GM23338 (cell line): ENCODE measurements at regions not wholly inside any gene's neighbourhood (a gene's known extent, or its start where the extent isn't known, plus 50 kb on each side); places are given as distances from the start of the nearest gene placed in this dataset.

Experiments used
- ATAC-seq: fragments of 200-7000 bp; cut with Tn5 transposase; 3 replicates; pipeline ENCODE4 v1.9.1; 2020
- DNase-seq: peaks from one replicate; pipeline ENCODE4 v3.0.0-alpha.2; 2015; ENCODE audit warnings: low spot score
- H2AFZ ChIP-seq: fragments of 200-600 bp; sonication (generic); 2 replicates; pipeline ENCODE4 v1.8.0; 2016; ENCODE audit warnings: antibody characterized with exemption, mild to moderate bottlenecking, moderate library complexity
- H3F3A ChIP-seq: fragments of 200-600 bp; sonication (generic); replicated peaks from 2 replicates; pipeline ENCODE4 v1.8.0; 2017; ENCODE audit warnings: antibody characterized with exemption, mixed run types, low read depth
- H3K27ac ChIP-seq: fragments of 200-600 bp; sonication (generic); 2 replicates; pipeline ENCODE4 v1.6.1; 2016; ENCODE audit warnings: low read depth
- H3K27me3 ChIP-seq: fragments of 200-600 bp; sonication (generic); 2 replicates; pipeline ENCODE4 v1.8.0; 2016; ENCODE audit warnings: mild to moderate bottlenecking, mixed run types, moderate library complexity; ENCODE audit not compliant: insufficient read depth
- H3K36me3 ChIP-seq: fragments of 200-600 bp; sonication (generic); 2 replicates; pipeline ENCODE4 v1.8.0; 2016; ENCODE audit warnings: mild to moderate bottlenecking; ENCODE audit not compliant: insufficient read depth
- H3K4me1 ChIP-seq: fragments of 200-600 bp; sonication (generic); 2 replicates; pipeline ENCODE4 v1.8.0; 2016; ENCODE audit warnings: mild to moderate bottlenecking, moderate library complexity; ENCODE audit not compliant: insufficient read depth
- H3K4me2 ChIP-seq: fragments of 200-600 bp; sonication (generic); 2 replicates; pipeline ENCODE4 v1.7.1; 2017; ENCODE audit warnings: mixed run types
- H3K4me3 ChIP-seq: fragments of 200-600 bp; sonication (generic); 2 replicates; pipeline ENCODE4 v1.6.1; 2016; ENCODE audit warnings: mixed run types
- H3K79me2 ChIP-seq: fragments of 200-600 bp; sonication (generic); replicated peaks from 2 replicates; pipeline ENCODE4 v1.8.0; 2017; ENCODE audit warnings: mild to moderate bottlenecking; ENCODE audit not compliant: insufficient read depth
- H3K9me2 ChIP-seq: fragments of 200-600 bp; sonication (generic); 2 replicates; pipeline ENCODE4 v1.8.0; 2017; ENCODE audit not compliant: insufficient read depth
- H4K20me1 ChIP-seq: fragments of 200-600 bp; sonication (generic); replicated peaks from 2 replicates; pipeline ENCODE4 v1.8.0; 2017; ENCODE audit warnings: mild to moderate bottlenecking; ENCODE audit not compliant: insufficient read depth
- H3K27ac Mint-ChIP-seq: 2 replicates; pipeline ENCODE4 v1.8.0; 2020; ENCODE audit warnings: inconsistent platforms, mild to moderate bottlenecking, moderate library complexity, mixed read lengths
- H3K27me3 Mint-ChIP-seq: 3 replicates; pipeline ENCODE4 v1.8.0; 2022; ENCODE audit warnings: low read depth, mild to moderate bottlenecking, moderate library complexity, mixed read lengths, inconsistent platforms; ENCODE audit not compliant: insufficient read depth, poor library complexity
- H3K36me3 Mint-ChIP-seq: 3 replicates; pipeline ENCODE4 v1.8.0; 2021; ENCODE audit warnings: low read depth, mild to moderate bottlenecking, inconsistent platforms, moderate library complexity, mixed read lengths
- H3K4me1 Mint-ChIP-seq: 3 replicates; pipeline ENCODE4 v1.8.0; 2020; ENCODE audit warnings: mild to moderate bottlenecking, inconsistent platforms, mixed read lengths
- H3K4me3 Mint-ChIP-seq: 3 replicates; pipeline ENCODE4 v1.8.0; 2021; ENCODE audit warnings: moderate library complexity, mild to moderate bottlenecking, inconsistent platforms, mixed read lengths
- H3K9me3 Mint-ChIP-seq: 3 replicates; pipeline ENCODE4 v1.8.0; 2020; ENCODE audit warnings: moderate library complexity, mild to moderate bottlenecking, inconsistent platforms, mixed read lengths
- CREB1 ChIP-seq: fragments of 250-450 bp; sonication (Bioruptor Pico); IDR thresholded peaks from 2 replicates; pipeline ENCODE4 v1.5.0; 2020; ENCODE audit warnings: low read depth, mild to moderate bottlenecking, moderate library complexity
- CTCF ChIP-seq, 2 experiments: fragments of 200-600 bp in 1 of 2; sonication (generic) in 1 of 2; conservative IDR thresholded peaks; 2 replicates each; pipeline versions ENCODE4 v1.5.1 to v1.6.1; 2016 to 2017; ENCODE audit warnings: antibody characterized with exemption in 2 of 2, low read depth in 2 of 2, mild to moderate bottlenecking in 2 of 2, moderate library complexity in 1 of 2
- ETS1 ChIP-seq: IDR thresholded peaks from 2 replicates; pipeline ENCODE4 v1.6.1; 2016; ENCODE audit warnings: antibody characterized with exemption
- EZH2 ChIP-seq: fragments of 200-600 bp; sonication (generic); IDR thresholded peaks from one replicate; pipeline ENCODE4 v1.8.0; 2017; ENCODE audit warnings: antibody characterized with exemption, mild to moderate bottlenecking, low read depth; ENCODE audit not compliant: unreplicated experiment
- EZH2phosphoT487 ChIP-seq: fragments of 200-600 bp; sonication (generic); IDR thresholded peaks from one replicate; pipeline ENCODE4 v1.8.1; 2018; ENCODE audit warnings: antibody characterized with exemption; ENCODE audit not compliant: unreplicated experiment
- JUNB ChIP-seq: IDR thresholded peaks from one replicate; pipeline ENCODE4 v1.6.1; 2016; ENCODE audit warnings: antibody characterized with exemption; ENCODE audit not compliant: unreplicated experiment
- NANOG ChIP-seq: IDR thresholded peaks from 2 replicates; pipeline ENCODE4 v1.6.1; 2016; ENCODE audit warnings: antibody characterized with exemption, borderline replicate concordance
- POLR2AphosphoS5 ChIP-seq: IDR thresholded peaks from 2 replicates; pipeline ENCODE4 v1.6.1; 2016; ENCODE audit warnings: antibody characterized with exemption, low read depth
- REST ChIP-seq: IDR thresholded peaks from one replicate; pipeline ENCODE4 v1.6.1; 2018; ENCODE audit warnings: antibody characterized with exemption; ENCODE audit not compliant: unreplicated experiment
- STAT1 ChIP-seq: IDR thresholded peaks from one replicate; pipeline ENCODE4 v1.6.1; 2016; ENCODE audit warnings: antibody characterized with exemption; ENCODE audit not compliant: unreplicated experiment
- ZNF114 ChIP-seq: fragments of 250-450 bp; sonication (Bioruptor Pico); IDR thresholded peaks from 2 replicates; pipeline ENCODE4 v1.5.0; 2020; ENCODE audit warnings: mild to moderate bottlenecking, moderate library complexity
- ZNF331 ChIP-seq: fragments of 250-450 bp; sonication (Bioruptor Pico); IDR thresholded peaks from 2 replicates; pipeline ENCODE4 v1.5.0; 2020; ENCODE audit warnings: low read depth, mild to moderate bottlenecking, moderate library complexity
- ZNF462 ChIP-seq: fragments of 250-450 bp; sonication (Bioruptor Pico); IDR thresholded peaks from 2 replicates; pipeline ENCODE4 v1.5.0; 2020; ENCODE audit warnings: mild to moderate bottlenecking, moderate library complexity

- no peak overlapping the region for H3K4me3 ChIP-seq
- H3K27me3 ChIP-seq = no peaks in the 10 kb centered on the region
- no peaks in the 10 kb centered on the region for H3K9me2 ChIP-seq
- Mint-ChIP-seq H3K27me3 (no peaks in the 10 kb centered on the region), H3K4me1 (no peaks in the 10 kb centered on the region), H3K9me3 (no peaks in the 10 kb centered on the region), H3K4me3 (no peak overlapping the region), H3K36me3 (no peaks in the 10 kb centered on the region), H3K27ac (no peak overlapping the region)
- H3K4me1 ChIP-seq = no peaks in the 10 kb centered on the region
- TF ChIP-seq EZH2 (no peak), POLR2AphosphoS5 (no peak), JUNB (no peak), CTCF (conservative IDR thresholded peaks at IDR 0.05; ENCODE audit: low read depth in 2 of 2) (no peak), ZNF114 (CRISPR knock-in tag) (no peak), REST (no peak), ETS1 (no peak), CREB1 (no peak), STAT1 (no peak), NANOG (no peak), EZH2phosphoT487 (no peak), ZNF331 (CRISPR knock-in tag) (no peak), ZNF462 (CRISPR knock-in tag) (no peak)
- no peak overlapping the region for H2AFZ ChIP-seq
- H3K79me2 ChIP-seq = no peaks in the 10 kb centered on the region
- ATAC-seq (no peak), DNase-seq (no peak)
- no peaks in the 10 kb centered on the region for H4K20me1 ChIP-seq
- no peak overlapping the region for H3K27ac ChIP-seq
- no peaks in the 10 kb centered on the region for H3F3A ChIP-seq
- H3K36me3 ChIP-seq = no peaks in the 10 kb centered on the region
- no peak overlapping the region for H3K4me2 ChIP-seq
Measured at GRCh38 chrX:152061557-152061956, 76.8 kb downstream of the MAGEA10 start.
